PC-3 (cell line): ENCODE measurements at regions not wholly inside any gene's neighbourhood (a gene's known extent, or its start where the extent isn't known, plus 50 kb on each side); places are given as distances from the start of the nearest gene placed in this dataset.

Experiments used
- CTCF ChIP-seq: fragments of 300-600 bp; sonication (generic); conservative IDR thresholded peaks from 2 replicates; pipeline ENCODE4 v1.5.1; 2017; ENCODE audit warnings: antibody characterized with exemption, low read depth, mild to moderate bottlenecking, low read length
- EZH2 ChIP-seq: fragments of 300-600 bp; sonication (generic); IDR thresholded peaks from one replicate; pipeline ENCODE4 v1.6.1; 2017; ENCODE audit warnings: antibody characterized with exemption, mild to moderate bottlenecking, low read length; ENCODE audit not compliant: unreplicated experiment
- EZH2phosphoT487 ChIP-seq: fragments of 300-600 bp; sonication (generic); IDR thresholded peaks from 2 replicates; pipeline ENCODE4 v1.6.1; 2018; ENCODE audit warnings: mild to moderate bottlenecking, antibody characterized with exemption, low read length, borderline replicate concordance

DNA sequence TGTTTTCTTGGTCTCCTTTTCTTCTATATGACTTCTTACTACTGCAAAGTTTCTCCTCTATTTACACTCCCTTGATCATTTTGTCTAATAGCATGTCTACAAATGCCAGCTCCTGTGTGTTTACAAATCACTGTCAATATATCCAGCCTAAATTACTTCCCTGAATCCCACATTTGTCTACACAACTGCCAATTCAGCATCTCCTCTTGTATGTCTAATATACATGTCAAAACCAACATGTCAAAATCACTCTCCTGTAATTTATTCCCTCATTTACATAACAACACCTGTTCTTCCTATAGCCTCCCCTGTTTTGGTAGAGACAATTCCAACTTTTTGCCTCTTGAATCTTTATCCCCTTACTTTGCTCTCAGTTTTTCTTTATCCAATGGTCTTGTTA lies 359.3 kb downstream of the PLOD2 start:
- TF ChIP-seq CTCF (no peak), EZH2 (no peak), EZH2phosphoT487 (no peak)
